Inflammatory macrophage (primary cell): ENCODE measurements at regions not wholly inside any gene's neighbourhood (a gene's known extent, or its start where the extent isn't known, plus 50 kb on each side); places are given as distances from the start of the nearest gene placed in this dataset.
A peak's percentile ranks its signal among the peaks of the same experiment; 100 is the strongest.

ENCODE experiments used
- DNase-seq, 2 donors: peaks; one replicate each; pipeline ENCODE4 v3.0.0-alpha.2; 2020 to 2022

GRCh38 chr1:18564676-18565075, 66.0 kb upstream of the PAX7 start:
- DNase-seq = no peak

- no peak for DNase-seq
Observed at GRCh38 chr1:18565321-18565720, 65.3 kb upstream of the PAX7 start.

GRCh38 chr1:18568489-18568888, 62.2 kb upstream of the PAX7 start:
- no peak for DNase-seq

GRCh38 chr1:18569251-18569650, 61.4 kb upstream of the PAX7 start:
- DNase-seq = no peak

GRCh38 chr1:18569811-18570545, 60.7 kb upstream of the PAX7 start:
- no peak for DNase-seq

GRCh38 chr1:18571275-18571674, 59.4 kb upstream of the PAX7 start:
- DNase-seq = no peak

- DNase-seq = no peak
Observed at GRCh38 chr1:18572022-18572880, 58.4 kb upstream of the PAX7 start.

- peak in 1 of 2 donors; percentile 7 for DNase-seq
Observed at GRCh38 chr1:18573170-18573569, 57.5 kb upstream of the PAX7 start.

GRCh38 chr1:18574754-18575153, 55.9 kb upstream of the PAX7 start:
- DNase-seq = no peak

GRCh38 chr1:18575620-18576019, 55.0 kb upstream of the PAX7 start:
- peak in 1 of 2 donors; percentile 56 for DNase-seq

- DNase-seq = no peak
Observed at GRCh38 chr1:18578271-18578670, 52.4 kb upstream of the PAX7 start.

- DNase-seq = peak; percentile 21 to 39
Observed at GRCh38 chr1:18579267-18579666, 51.4 kb upstream of the PAX7 start.

GRCh38 chr1:18580047-18580446, 50.6 kb upstream of the PAX7 start:
- DNase-seq = no peak

GRCh38 chr1:18580691-18581419, 49.8 kb upstream of the PAX7 start:
- DNase-seq = no peak
